Erythroblast (primary cell): ENCODE measurements at regions not wholly inside any gene's neighbourhood (a gene's known extent, or its start where the extent isn't known, plus 50 kb on each side); places are given as distances from the start of the nearest gene placed in this dataset.
A peak's percentile ranks its signal among the peaks of the same experiment; 100 is the strongest.

ENCODE experiments used
- DNase-seq, 2 experiments: peaks; one replicate each; lab custom pipeline; 2025; lab: John Stamatoyannopoulos, UW
- GATA1 ChIP-seq: IDR thresholded peaks from 2 replicates; pipeline ENCODE4 v1.6.1; 2011; ENCODE audit warnings: low read depth, mild to moderate bottlenecking, control low read depth, low read length, moderate library complexity
- POLR2A ChIP-seq: IDR thresholded peaks from 2 replicates; pipeline ENCODE4 v1.6.1; 2011; ENCODE audit warnings: mild to moderate bottlenecking, low read length

DNA sequence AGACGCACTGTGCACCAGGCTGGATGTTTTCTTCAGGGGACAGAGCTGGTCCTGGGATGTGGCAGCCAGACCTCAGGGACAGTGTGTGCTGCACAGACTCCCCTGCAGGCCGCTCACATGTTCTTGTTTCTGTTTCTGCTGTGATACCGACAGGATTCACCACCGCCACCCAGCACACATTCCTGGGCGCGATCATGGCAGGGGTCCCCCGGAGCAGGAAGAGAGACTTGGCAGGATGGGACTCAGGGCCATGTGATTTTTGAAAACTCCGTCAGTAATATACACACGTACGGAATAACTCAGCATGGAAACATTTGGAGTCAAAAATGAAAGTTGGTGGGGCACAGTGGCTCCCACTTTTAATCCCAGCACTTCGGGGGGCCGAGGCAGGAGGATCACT, 79.0 kb downstream of the HAPSTR1 start:
- TF ChIP-seq GATA1 (no peak), POLR2A (no peak)
- no peak for DNase-seq

DNA sequence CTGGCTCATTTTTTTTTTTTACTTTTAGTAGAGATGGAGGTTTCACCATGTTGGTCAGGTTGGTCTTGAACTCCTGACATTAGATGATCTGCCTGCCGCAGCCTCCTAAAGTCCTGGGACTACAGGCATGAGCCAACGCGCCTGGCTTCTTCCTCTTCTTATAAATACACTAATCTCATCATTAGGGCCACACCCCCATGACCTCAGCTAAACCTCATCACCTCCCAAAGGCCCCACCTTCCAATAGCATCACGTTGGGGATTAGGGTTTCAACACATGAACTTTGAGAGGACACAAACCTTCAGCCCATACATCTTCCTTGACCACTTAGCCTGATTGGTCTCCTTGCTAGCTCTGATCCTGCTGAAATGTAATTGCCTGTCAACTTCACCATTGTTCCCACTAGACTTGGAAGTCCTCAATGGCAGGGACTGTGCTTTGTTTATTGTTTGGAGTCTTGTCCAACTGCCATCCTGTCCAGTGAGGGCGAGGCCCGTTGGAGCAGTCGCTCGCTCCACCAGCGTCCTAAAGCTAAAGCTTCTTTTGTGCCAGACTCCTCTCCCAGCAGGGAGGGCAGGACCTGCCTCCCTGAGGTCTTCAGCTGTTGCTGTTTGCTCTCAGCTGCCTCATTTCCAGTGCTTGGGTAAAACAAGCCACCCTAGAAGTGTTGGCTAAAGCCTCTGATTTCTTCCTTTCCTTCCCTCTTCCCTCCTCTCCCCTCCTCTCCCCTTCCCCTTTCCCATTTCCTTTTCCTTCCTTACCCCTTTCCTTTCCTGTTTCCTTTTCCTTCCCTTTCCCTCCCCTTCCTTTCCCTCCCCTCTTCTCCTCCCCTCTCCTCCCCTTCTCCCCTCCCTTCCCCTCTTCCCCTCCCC, 85.3 kb downstream of the HAPSTR1 start:
- peak in 1 of 2 experiments; percentile 20 for DNase-seq
- TF ChIP-seq GATA1 (no peak), POLR2A (no peak)

DNA sequence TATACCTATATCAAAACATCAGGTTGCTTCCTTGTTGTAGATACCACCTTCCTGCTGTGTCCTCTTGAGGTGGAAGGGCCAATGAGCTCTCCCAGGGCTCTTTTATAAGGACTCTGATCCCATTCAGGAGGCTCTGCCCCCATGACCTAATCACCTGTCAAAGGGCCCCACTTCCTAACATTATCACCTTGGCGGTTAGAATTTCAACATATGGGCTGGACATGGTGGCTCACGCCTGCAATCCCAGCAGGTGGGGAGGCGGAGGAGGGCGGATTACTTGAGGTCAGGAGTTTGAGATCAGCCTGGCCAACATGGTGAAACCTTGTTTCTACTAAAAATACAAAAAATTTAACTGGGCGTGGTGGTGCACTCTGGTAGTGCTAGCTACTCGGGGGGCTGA, 86.4 kb downstream of the HAPSTR1 start:
- DNase-seq: no peak
- TF ChIP-seq GATA1 (no peak), POLR2A (no peak)

DNA sequence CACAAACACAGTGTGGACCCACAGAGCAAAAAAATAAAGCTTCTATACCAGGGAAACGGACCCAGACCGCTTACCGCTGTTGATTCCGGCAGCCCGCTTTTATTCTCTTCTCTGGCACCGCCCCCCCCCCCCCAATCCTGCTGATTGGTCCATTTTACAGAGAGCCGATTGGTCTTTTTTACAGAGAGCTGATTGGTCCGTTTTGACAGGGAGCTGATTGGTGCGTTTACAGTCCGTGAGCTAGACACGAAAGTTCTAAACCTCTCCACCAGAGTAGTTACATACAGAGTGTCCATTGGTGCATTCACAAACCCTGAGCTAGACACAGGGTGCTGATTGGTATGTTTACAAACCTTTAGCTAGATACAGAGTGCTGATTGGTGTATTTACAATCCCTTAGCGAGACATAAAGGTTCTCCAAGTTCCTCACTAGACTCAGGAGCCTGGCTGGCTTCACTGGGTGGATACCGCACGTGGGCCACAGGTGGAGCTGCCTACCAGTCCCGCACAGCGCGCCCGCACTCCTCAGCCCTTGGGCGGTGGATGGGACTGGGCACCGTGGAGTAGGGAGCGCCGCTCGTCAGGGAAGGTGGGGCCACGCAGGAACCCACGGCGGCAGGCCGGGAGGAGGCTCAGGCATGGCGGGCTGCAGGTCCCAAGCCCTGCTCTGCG, 92.4 kb downstream of the HAPSTR1 start:
- TF ChIP-seq GATA1 (no peak), POLR2A (no peak)
- no peak for DNase-seq

DNA sequence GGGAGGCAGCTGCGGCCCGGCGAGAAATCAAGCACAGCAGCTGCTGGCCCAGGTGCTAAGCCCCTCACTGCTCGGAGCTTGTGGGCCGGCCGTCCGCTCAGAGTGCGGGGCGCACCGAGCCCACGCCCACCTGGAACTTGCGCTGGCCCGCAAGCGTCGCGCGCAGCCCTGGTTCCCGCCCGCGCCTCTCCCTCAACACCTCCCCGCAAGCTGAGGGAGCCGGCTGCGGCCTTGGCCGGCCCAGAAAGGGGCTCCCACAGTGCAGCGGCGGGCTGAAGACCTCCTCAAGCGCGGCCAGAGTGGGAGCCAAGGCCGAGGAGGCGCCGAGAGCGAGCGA, 92.9 kb downstream of the HAPSTR1 start:
- no peak for DNase-seq
- TF ChIP-seq POLR2A (no peak), GATA1 (no peak)

DNA sequence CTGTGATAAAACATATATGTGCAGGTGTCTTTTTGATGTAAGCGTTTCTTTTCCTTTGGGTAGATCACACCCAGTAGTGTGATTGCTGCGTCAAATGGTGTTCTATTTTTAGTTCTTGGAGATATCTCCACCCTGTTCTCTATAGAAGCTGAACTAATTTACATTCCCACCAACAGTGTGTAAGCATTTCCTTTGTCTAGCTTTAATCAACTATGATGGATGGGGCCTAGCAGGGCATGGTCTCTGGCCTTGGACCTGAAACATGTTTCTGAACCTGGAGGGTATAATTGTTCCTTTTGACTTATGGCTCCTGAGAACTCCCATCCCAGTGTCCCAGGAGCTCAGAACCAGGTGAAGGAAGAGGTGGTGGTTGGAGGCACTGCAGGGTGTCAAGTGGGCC, 93.9 kb downstream of the HAPSTR1 start:
- no peak for TF ChIP-seq POLR2A
- DNase-seq: no peak

DNA sequence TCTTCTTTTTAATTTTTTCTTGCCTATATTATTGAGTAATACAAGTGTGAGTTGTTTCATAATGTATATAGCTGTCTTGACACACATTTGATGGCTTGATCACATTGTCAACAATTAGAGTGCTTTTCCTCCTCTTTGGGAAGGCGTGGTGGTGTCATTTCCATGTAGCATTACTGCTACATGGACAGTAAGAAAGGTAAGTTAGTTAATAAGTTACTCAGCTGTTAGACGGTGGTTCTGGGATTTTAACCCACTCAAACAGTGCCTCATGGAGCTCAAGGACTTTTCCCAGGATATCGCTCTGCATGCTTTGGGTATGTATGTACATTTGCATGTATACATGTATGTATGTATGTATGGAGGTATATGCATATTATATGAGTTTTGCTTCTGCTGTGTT, 94.6 kb downstream of the HAPSTR1 start:
- DNase-seq: no peak
- TF ChIP-seq GATA1 (no peak), POLR2A (no peak)

DNA sequence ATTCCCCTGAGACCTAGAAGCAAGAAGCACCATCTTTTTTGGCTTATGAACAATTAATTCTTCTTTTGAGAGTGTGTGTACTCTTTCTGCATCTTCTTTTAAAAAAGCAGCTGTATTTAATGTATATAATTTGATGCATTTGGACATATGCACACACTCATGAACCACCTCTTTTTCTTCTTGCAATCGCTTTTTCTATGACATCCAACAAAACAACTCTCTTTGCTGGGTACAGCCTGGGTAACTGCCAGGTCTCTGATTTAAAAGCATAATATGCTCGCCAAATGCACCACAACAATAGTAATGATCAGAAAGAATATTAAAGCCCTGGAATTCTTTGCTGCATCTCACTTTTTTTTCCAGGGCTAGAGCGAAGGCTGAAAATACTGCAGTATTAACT, 97.3 kb downstream of the HAPSTR1 start:
- DNase-seq: no peak
- TF ChIP-seq GATA1: no peak
- TF ChIP-seq POLR2A: no peak

DNA sequence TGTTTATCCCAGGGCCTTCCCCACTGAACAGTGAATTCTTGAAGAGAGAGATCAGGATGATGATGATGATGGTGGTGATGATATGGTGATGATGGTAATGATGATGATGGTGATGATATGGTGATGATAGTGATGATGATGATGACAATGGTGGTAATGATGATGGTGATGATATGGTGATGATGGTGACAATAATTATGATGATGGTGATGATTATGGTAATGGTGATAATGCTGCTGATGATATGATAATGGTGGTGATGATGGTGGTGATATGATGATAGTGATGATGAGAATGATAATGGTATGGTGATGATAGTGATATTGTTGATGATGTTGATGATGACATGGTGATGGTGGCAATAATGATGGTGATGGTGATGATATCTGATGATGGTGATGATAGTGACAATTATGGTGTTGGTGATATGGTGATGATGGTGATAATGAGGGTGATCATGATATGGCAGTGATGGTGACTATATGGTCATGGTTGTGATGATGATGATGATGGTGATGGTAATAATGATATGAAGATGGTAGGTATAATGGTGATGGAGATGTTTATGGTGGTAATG, 99.9 kb downstream of the HAPSTR1 start:
- no peak for TF ChIP-seq POLR2A
- no peak for TF ChIP-seq GATA1
- no peak for DNase-seq

DNA sequence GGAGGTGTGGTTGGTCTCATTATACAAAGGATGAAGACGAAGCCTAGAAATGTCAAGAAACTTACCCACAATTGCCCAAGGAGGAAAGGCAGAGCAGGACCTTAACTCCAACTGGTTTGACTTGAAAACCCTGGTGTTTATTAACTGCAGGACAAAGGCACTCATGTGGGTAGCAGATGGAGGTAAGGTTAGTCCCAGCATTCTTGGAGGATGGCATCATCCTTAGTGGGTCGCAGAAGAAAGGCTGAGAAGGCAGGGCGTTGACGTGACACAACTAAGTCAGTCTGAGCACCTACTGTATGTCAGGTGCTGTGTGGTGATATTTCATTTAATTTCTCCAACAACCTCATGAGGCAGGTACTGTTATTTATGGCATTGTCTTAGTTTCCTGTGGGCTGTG, 101.3 kb downstream of the HAPSTR1 start:
- DNase-seq: no peak
- TF ChIP-seq GATA1 (no peak), POLR2A (no peak)

DNA sequence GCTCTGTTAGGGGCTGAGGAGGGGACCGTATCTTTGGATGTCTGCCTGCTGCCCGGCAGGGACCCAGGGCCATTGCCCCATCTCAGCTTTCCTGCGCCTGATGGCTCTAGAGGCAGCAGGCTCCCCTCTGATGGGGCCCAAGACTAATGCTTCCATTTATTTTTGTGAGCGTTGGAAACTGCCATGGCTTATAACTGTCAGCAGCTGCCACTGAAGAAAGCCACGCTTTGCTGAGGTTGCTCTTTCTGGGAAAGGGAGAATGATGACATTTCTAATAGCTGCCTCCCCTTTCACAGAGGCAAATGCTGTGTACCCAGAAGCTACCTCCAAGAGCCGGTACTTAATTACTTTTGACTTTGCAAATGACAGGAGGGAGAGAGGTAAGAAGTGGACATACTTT, 103.8 kb downstream of the HAPSTR1 start:
- no peak for DNase-seq
- TF ChIP-seq POLR2A (no peak), GATA1 (no peak)

DNA sequence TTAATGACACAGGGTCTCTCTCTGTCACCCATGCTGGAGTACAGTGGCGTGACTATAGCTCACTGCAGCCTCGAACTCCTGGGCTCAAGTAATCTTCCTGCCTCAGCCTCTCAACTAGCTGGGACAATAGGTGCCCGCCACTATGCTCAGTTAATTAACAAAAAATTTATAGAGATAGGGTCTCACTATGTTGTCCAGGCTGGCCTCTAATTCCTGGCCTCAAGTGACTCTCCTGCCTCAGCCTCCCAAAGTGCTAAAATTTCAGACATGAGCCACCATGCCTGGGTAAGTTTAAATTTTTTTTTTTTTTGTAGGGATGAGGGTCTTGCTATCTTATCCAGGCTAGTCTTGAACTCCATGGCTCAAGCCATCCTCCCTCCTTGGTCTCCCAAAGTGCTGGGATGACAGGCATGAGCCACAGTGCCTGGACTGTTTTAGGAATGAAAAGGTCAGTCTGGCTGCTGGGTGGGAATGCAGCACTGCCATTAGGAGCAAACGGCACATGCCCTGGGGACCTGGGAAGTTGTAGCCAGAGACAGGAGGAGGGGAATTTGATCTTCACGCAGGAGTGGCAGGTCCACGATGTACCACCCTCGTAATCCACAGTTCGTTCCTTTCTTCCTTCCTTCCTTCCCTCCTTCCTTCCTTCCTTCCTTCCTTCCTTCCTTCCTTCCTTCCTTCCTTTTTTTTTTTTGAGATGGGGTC, 106.7 kb downstream of the HAPSTR1 start:
- no peak for TF ChIP-seq POLR2A
- no peak for TF ChIP-seq GATA1
- no peak for DNase-seq

DNA sequence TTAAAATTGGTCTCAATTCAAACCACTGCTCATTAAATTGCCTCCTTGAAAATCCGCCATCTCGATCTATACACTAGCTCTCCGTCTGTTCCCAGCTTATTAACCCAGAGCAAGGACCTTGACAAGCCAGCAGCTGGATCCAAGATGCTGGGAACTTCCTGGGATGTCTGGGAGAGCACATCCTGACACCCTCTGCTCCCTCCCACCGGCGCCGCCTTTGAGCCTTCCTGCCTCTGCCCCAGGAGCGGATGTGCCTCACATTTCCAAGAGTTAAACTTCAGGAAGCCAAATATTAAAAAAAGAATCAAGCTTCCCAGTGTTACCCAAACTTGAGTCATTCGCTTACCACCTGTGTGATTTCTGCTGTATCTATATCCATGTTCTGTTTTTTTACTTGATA, 107.9 kb downstream of the HAPSTR1 start:
- no peak for DNase-seq
- TF ChIP-seq POLR2A (no peak), GATA1 (no peak)

DNA sequence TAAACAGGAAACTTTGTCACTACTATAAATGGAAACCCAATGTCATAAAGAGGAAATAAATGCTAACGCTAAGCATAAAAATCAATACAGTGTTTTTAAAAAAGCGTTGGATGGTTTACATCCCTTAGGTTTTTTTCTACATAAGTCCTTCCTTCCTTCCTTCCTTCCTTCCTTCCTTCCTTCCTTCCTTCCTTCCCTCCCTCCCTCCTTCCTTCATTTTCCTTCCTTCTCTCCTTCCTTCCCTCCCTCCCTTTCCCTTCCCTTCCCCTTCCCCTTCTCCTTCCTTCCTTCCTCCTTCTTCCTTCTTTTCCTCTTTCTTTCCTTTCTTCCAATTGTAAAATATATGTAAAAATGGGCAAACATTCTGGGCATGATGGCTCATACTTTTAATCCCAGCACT, 108.3 kb downstream of the HAPSTR1 start:
- DNase-seq: no peak
- TF ChIP-seq POLR2A (no peak), GATA1 (no peak)

DNA sequence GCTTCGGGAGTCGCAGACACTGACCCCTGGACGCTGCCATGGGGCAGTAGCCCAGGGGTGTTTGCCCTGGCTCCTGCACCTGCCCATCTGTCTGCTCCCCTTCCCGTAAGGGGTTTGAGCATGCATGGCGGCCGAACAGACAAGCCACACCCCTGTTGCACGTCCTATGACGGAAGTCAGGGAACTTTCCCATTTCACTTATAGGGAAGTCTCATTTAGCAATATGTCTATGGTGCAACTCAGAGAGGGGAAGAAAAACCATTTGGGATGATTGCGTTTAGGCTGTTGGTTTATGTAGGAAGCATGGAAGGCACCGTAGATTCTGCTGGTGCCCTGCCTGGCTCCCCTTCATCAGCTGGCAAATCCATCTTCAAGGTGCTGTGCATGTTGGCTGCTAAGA, 112.5 kb downstream of the HAPSTR1 start:
- TF ChIP-seq POLR2A: no peak
- TF ChIP-seq GATA1: no peak
- no peak for DNase-seq
